Fibroblast of lung (primary cell): ENCODE measurements at regions not wholly inside any gene's neighbourhood (a gene's known extent, or its start where the extent isn't known, plus 50 kb on each side); places are given as distances from the start of the nearest gene placed in this dataset.

Source experiments
- EZH2 ChIP-seq: IDR thresholded peaks from 2 replicates; pipeline ENCODE4 v1.5.1; 2012; ENCODE audit warnings: low read length, control low read depth, mild to moderate bottlenecking; ENCODE audit errors: missing control alignments
- TF ChIP-seq, protein P1 (sequence below), 2 donors: IDR thresholded peaks in 1 of 2; conservative IDR thresholded peaks in 1 of 2; 1 replicate in 1 of 2; 2 replicates in 1 of 2; pipeline ENCODE4 v1.5.1; 2011 to 2012; ENCODE audit warnings: low read length in 2 of 2, control low read depth in 1 of 2, inconsistent platforms in 1 of 2, low read depth in 1 of 2, mild to moderate bottlenecking in 1 of 2

DNA sequence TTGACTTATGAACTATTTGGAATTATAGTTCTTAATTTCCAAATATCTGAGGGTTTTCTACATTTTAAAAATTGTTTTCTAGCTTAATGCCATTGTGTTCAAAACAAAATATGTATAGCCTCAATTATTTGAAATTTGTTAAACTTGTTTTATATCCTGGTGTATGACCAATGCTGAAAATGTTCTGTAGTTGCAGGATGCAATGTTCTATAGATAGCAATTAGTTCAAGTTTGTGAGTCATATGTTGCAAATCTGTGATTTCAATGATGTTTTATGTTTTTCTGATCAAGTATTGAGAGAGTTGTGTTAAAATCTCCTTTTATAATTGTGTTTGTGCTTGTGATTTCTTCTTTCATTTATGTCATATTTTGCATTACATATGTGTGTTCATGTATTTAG is 517.5 kb downstream of the ADGRL2 start:
- TF ChIP-seq, protein P1, sequence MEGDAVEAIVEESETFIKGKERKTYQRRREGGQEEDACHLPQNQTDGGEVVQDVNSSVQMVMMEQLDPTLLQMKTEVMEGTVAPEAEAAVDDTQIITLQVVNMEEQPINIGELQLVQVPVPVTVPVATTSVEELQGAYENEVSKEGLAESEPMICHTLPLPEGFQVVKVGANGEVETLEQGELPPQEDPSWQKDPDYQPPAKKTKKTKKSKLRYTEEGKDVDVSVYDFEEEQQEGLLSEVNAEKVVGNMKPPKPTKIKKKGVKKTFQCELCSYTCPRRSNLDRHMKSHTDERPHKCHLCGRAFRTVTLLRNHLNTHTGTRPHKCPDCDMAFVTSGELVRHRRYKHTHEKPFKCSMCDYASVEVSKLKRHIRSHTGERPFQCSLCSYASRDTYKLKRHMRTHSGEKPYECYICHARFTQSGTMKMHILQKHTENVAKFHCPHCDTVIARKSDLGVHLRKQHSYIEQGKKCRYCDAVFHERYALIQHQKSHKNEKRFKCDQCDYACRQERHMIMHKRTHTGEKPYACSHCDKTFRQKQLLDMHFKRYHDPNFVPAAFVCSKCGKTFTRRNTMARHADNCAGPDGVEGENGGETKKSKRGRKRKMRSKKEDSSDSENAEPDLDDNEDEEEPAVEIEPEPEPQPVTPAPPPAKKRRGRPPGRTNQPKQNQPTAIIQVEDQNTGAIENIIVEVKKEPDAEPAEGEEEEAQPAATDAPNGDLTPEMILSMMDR (conservative IDR thresholded peaks at IDR 0.05 in 1 of 2, IDR thresholded peaks at IDR 0.05 in 1 of 2; ENCODE audit: low read depth in 1 of 2, low read length in 2 of 2): no peak
- no peak for TF ChIP-seq EZH2
